C1 segment of cervical spinal cord (tissue), 14 donors: ENCODE measurements at regions not wholly inside any gene's neighbourhood (a gene's known extent, or its start where the extent isn't known, plus 50 kb on each side); places are given as distances from the start of the nearest gene placed in this dataset.

Experiments used
- DNase-seq, 14 donors: peaks; one replicate each; lab custom pipeline; 2025; lab: John Stamatoyannopoulos, UW

DNA sequence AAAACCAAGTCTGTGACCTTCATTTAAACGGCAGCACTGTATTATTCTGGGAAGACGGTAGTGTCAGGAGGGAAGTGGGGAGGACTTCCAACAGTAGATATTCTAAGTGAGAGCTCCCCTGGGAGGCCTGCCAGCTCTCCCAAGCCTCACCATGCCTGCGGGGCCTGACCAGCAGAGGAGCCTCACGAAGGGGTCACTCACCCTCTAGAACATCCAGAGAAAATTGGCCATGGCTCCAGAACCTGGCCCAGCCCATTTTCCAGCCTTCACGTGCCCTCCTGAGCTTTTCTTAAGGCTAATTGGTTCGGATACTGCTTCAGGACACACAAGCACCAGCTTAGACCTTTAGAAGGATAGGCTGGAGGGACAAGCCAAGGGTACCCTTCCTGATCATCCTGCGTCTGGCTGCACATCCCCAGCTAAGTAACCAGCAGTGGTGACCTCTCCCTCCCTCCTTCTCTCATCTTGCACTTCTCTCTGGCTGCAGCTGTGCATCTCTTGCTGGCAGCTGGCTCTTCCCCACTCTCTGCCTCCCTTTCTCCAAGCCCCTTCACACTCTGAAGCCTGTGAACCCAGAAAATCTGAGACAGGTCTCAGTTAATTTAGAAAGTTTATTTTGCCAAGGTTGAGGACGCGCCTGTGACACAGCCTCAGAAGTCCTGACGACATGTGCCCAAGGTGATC is 120.1 kb upstream of the PKDCC start:
- peak in 1 of 14 donors; percentile 12 for DNase-seq

- DNase-seq, result no peak
These were observed 119.3 kb upstream of the PKDCC start for GRCh38 chr2:41928526-41928925.

- no peak for DNase-seq
These were observed 116.8 kb upstream of the PKDCC start for GRCh38 chr2:41930807-41931566.

DNA sequence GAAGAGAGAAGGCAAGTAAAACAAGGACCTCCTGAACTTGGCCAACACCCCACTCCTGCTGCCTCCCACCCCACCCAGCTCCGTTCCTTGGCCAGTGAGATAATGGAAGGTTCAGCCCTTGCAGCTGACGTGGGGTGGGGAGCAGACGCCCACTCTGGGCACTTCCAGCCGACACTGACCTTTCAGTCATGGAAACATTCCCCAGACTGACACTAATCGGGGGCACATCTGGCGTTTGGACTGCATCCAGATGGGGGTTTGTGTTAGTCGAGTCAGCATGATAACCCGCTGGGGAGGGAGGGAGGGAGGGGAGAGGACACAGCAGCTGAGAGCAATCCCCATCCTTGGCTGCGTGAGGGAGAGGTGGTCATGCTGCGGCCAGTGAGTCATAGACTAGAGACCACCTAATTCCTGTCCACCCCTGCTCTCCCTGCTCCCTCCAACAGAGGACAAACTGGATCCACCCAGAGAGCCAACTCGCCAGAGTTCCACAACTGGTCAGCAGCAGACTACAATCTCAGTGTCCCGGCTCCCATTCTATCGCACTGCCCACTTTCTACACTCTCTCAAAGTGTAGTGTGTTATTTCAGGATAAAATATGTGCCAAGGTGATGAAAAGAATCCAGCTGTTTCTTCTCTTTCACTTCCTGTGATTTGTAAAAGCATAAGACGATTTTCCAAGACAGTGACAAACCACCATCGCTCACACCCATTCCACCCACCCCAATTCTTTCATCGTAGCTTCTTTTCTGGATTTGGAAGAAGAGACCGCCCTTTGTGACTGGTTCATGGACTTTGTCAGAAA is 115.4 kb upstream of the PKDCC start:
- no peak for DNase-seq

DNA sequence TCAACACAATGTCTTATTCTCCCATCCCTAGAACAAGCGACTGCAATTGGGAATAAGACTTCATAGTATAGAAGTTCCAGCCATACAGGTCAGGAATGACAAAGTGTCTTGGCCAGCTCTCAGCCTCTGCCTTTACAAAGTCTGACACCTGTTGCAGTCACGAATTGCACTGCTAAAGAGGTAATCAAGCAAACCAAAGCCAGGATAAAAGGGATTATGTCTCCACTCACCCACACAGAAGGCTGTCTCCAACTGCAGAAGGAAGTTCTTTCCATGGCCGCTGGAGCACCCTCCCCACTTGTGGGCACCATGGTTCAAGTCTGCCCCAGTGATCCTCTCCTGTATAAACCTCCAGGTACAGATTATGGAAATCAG is 114.8 kb upstream of the PKDCC start:
- no peak for DNase-seq

DNA sequence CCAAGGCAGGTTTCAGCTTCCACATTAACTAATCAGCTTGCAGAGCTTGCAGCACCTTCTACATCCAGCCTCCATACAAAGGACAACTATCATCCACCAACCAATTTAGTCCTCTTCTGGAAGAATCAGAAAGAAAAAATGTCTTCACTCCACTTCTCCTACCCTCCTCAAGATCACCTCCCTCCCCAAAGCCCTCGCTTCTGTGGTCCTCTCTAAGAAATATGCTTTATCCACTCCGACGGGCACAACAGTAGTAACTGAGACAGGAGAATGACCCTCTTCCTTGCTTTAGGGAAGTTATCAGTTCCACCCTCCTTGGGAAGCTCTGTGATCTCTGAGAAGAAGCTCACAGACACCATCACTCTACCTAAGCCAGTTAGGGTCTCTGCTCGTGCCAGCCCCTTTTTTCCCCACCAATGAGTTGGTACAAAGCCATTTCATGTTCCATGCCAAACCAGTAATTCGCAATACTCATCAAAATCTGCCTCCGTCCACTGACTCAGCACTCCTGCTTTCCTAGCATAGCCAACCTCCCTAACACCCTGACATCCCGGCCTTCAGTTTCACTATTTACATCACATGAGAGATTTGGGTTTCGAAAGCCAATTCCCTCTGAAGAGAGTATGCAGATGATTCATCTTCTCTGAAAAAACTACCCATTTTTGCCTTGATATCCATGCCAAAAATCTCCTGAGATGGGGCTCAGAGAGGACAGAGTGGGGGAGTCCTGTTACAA is 114.1 kb upstream of the PKDCC start:
- no peak for DNase-seq

DNA sequence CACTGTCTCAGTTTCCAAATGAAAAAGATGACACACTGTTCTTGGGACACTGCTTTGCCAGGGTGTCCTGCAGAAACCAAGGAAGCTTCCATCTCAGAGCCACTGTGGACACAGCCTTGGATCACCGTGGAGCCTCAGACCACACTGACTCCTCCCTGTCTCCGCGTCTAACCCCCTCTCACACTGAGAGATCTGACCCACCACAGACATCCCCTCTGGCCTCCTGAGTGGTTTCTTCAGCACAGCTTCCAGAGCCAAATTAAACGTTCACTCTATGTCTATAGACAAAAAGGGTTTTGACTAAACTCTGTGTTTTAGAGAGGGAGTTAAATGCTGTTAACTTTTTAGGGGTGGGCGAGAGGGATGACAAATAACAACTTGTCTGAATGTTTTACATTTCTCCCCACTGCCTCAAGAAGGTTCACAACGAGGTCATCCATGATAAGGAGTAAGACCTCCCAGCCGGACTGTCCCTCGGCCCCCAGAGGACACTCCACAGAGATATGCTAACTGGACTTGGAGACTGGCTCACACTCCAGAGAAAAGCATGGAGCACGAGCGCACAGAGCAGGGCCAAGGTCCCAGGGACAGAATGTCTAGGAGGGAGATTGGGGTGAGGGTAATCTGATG is 113.4 kb upstream of the PKDCC start:
- no peak for DNase-seq

- DNase-seq, result no peak
These were observed 112.8 kb upstream of the PKDCC start for GRCh38 chr2:41935002-41935401.

DNA sequence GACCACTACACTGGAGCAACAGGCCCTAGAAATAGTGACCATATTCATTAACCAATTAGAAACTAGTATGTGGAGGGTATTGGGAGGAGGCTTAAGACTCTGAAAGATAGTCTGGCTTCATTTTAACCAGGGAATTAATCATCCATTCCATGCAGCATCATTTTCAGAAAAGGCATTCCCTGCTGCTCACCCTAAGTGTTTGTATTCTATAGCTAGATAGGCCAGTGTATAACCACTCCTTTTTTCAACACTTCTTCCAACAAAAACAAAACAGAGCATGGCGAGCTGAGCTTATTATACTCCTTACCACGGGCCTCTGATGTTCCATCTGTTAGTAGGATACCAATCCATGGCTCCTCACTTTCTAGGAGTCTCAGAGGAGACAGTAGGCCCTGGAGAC is 112.0 kb upstream of the PKDCC start:
- DNase-seq, result no peak

DNA sequence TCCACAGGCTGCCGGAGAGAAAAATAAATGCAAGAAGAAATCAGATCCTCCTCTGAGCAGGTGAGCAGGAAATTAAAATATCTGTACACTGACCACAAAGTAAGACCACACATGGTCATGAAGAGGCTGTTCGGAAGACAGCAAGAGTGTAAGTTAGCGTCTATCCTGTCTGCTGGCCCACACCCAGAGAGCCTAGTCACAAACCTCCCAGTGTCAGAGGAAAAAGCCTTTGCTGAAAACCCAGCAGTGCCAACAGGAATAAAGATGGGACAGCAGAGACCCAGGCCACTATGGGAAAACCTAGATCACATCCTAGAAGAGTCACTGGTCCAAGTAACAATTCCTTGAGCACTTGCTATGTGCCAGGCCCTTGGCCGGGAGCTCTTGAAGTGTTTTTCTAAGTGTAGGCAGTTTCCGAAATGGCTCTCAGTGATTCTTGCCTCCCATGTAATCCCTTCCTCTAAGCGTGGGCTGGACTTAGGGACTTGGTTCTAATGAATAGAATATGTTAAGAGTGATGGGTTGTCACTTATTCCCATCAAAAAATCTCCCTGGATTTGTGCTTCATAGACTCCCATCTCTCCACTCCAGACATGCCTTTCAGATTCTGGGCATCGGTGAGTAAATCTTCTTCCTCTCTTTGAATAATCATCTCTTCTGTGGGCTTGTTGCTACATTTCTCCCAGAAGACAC is 110.9 kb upstream of the PKDCC start:
- no peak for DNase-seq

DNA sequence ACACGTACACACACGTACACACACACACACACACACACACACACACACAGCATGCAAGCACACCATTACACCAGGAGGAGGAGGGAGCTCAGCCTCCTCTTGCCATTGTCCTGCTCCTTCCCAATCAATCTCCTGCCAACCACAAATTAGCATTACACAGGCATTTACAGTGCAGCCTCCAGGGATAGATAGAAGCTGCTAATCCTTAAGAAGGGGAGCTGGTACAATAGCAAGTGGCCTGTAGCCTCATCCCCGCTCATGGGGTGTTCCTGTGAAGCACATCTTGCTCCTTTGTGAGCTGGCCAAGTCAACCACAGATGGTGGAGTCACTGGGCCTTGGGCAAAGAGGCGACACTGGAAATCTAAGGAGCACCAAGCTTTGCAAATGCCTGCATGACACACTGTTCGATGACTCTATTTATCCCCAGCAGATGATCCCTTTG is 110.3 kb upstream of the PKDCC start:
- no peak for DNase-seq

DNA sequence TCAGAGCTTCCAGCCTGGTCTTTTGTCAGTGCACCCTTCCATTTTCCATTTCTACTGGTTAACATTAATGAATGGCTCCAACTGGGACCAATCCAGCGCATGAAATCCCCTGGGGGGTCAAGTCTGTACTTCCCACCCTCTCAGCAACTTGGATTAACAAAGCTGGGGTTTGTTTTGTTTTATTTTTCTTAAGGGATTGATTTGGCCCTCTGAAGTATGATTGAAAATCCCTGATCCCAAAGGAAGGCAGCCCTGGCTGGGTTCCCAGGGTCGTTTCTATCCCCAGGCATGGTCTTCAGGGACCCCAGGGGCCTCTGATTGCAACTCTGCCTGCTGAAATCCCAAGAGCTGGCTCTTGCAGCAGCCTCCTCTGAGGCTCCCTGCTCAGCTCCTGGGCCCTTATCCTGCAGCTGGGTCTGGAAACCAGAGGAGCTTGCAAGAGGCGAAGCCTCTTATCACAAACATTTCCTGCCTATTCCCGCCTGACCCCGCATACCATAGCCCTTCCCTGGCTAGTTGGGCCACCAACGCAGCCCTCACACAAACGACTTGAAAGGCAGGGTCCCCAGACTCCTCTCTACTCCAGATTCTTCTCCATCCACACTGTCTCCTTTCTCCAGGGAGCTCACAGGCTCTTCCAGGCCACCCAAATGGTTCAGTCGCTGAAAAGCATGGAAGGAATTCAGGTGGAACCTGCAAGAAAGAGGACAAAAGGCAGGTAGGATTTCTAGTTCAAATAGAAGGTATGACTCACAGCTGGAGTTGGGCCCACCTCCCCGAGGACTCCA is 109.7 kb upstream of the PKDCC start:
- no peak for DNase-seq

- peak in 1 of 14 donors; percentile 8 for DNase-seq
These were observed 107.6 kb upstream of the PKDCC start for GRCh38 chr2:41940060-41940744.

DNA sequence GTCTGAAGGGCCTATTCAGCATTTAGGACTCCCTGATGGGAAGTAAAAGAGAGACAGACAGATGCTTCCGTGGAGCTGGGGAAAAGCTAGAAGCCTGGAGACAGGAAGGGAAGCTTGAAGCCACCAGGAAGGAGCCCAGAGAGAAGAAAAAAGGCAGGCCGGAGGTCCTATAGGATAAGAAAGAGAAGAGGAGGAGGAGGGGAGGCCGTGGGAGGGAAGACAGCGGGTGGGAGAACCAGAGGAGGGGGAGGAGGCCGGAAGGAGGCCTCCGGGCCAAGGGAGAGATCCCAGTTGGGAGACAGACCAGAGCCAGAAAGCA is 107.1 kb upstream of the PKDCC start:
- DNase-seq, result no peak

- no peak for DNase-seq
These were observed 106.0 kb upstream of the PKDCC start for GRCh38 chr2:41941831-41942230.

DNA sequence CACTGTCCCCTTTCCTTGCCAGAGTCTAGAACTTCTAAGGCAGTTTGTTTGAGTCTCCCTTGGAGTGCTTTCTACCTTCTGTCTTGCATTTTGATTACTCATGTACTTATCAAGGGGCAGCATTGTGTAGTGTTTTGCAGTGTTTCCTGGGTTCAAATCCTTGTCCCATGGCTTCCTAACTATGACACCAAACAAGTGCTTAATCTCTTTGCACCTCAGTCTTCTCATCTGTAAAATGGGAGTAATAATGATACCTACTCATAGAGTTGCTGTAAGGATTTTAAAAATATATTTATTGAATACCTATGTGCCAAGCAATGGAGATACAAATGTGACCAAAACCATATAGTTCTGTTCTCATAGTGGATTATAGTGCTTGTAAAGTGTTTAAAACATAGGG is 105.5 kb upstream of the PKDCC start:
- DNase-seq, result no peak

DNA sequence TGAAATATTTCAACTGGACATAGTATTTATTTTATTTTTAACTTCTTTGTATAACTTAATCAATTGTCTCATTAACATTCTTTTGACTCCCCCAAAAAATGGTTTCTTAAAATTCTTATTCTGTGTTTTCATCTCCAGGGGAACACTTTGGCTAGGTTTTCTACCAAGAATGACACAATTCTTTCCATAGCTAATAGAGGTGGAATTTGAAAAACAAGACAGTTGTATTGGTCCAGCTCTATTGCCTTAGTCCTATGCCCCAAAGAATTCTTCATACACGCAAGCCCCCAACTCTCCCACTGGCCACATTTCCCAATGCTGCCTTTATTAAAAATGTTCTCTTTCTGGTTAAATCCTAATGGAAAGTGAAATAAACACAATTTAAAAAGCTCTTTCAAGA is 104.7 kb upstream of the PKDCC start:
- no peak for DNase-seq

GRCh38 chr2:41944220-41944880 is 103.5 kb upstream of the PKDCC start:
- no peak for DNase-seq
